Neural crest cell (in vitro differentiated cells): ENCODE measurements at regions not wholly inside any gene's neighbourhood (a gene's known extent, or its start where the extent isn't known, plus 50 kb on each side); places are given as distances from the start of the nearest gene placed in this dataset.
A peak's percentile ranks its signal among the peaks of the same experiment; 100 is the strongest.

ENCODE experiments used
- DNase-seq: peaks from one replicate; pipeline ENCODE4 v3.0.0; 2021; ENCODE audit warnings: low read depth, mixed read lengths, low spot score
- H3K27ac Mint-ChIP-seq: one replicate; pipeline ENCODE4 v1.8.0; 2021; ENCODE audit warnings: mild to moderate bottlenecking, mixed read lengths; ENCODE audit not compliant: unreplicated experiment
- H3K27me3 Mint-ChIP-seq: 2 replicates; pipeline ENCODE4 v1.8.0; 2021; ENCODE audit warnings: low read depth, mild to moderate bottlenecking, mixed read lengths
- H3K36me3 Mint-ChIP-seq: 2 replicates; pipeline ENCODE4 v1.8.0; 2021; ENCODE audit warnings: low read depth, mild to moderate bottlenecking, mixed read lengths
- H3K4me1 Mint-ChIP-seq: 2 replicates; pipeline ENCODE4 v1.8.0; 2021; ENCODE audit warnings: mixed read lengths
- H3K4me3 Mint-ChIP-seq: one replicate; pipeline ENCODE4 v1.8.0; 2021; ENCODE audit warnings: mild to moderate bottlenecking, mixed read lengths
- H3K9me3 Mint-ChIP-seq: 2 replicates; pipeline ENCODE4 v1.8.0; 2021; ENCODE audit warnings: mixed read lengths
- TF ChIP-seq, protein P1 (sequence below): fragments of 200-600 bp; sonication (generic); conservative IDR thresholded peaks from 2 replicates; pipeline ENCODE4 v1.5.0; 2021; ENCODE audit warnings: antibody characterized with exemption, mild to moderate bottlenecking

DNA sequence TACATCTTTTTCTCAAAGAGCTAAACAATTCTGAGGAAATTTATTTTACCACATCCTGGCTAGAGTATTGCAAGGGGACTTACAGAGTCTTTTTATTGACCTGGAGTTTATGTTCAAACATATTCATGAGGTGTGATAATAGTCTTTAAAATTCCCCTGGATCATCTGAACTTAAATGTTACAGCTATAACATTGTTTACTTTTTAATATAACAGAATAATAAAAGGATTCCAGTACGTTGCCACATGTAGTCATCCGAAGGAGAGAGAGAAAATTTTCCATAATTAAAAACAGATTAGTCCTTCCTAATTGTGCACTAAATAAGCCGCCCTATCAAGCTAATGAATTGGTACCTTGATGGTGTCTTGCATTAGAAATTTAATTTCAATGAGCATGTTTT lies 765.4 kb upstream of the MAP3K7 start:
- no peak for DNase-seq
- Mint-ChIP-seq H3K4me3 (no peak overlapping the region), H3K27ac (no peak overlapping the region), H3K9me3 (no peaks in the 10 kb centered on the region), H3K36me3 (no peaks in the 10 kb centered on the region), H3K27me3 (no peaks in the 10 kb centered on the region), H3K4me1 (no peaks in the 10 kb centered on the region)
- TF ChIP-seq, protein P1, sequence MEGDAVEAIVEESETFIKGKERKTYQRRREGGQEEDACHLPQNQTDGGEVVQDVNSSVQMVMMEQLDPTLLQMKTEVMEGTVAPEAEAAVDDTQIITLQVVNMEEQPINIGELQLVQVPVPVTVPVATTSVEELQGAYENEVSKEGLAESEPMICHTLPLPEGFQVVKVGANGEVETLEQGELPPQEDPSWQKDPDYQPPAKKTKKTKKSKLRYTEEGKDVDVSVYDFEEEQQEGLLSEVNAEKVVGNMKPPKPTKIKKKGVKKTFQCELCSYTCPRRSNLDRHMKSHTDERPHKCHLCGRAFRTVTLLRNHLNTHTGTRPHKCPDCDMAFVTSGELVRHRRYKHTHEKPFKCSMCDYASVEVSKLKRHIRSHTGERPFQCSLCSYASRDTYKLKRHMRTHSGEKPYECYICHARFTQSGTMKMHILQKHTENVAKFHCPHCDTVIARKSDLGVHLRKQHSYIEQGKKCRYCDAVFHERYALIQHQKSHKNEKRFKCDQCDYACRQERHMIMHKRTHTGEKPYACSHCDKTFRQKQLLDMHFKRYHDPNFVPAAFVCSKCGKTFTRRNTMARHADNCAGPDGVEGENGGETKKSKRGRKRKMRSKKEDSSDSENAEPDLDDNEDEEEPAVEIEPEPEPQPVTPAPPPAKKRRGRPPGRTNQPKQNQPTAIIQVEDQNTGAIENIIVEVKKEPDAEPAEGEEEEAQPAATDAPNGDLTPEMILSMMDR, result no peak

DNA sequence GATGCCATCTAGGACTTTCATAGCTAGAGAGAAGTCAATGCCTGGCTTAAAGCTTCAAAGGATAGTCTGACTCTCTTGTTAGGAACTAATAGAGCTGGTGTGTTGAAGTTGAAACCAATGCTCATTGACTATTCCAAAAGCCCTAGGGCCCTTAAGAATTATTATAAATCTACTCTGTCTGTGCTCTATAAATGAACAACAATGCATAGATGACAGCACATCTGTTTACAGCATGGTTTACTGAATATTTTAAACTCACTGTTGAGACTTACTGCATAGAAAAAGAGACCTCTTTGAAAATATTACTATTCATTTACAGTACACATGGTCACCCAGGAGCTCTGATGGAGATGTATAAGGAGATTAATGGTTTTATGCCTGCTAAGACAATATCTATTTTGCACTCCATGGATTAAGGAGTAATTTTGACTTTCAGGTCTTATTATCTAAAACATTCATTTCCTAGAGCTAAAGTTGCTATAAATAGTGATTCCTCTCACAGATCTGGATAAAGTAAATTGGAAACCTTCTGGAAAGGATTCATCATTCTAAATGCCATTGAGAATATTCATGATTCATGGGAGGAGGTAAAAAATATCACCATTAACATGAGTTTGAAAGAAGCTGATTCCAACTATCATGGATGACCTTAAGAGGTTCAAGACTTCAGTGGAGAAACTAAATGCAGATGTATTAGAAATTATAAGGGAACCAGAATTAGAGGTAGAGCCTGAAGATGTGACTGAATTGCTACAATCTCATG lies 763.5 kb upstream of the MAP3K7 start:
- Mint-ChIP-seq H3K9me3 (no peaks in the 10 kb centered on the region), H3K4me1 (no peaks in the 10 kb centered on the region), H3K27me3 (no peaks in the 10 kb centered on the region), H3K4me3 (no peak overlapping the region), H3K27ac (no peak overlapping the region), H3K36me3 (no peaks in the 10 kb centered on the region)
- TF ChIP-seq, protein P1, result no peak
- no peak for DNase-seq

DNA sequence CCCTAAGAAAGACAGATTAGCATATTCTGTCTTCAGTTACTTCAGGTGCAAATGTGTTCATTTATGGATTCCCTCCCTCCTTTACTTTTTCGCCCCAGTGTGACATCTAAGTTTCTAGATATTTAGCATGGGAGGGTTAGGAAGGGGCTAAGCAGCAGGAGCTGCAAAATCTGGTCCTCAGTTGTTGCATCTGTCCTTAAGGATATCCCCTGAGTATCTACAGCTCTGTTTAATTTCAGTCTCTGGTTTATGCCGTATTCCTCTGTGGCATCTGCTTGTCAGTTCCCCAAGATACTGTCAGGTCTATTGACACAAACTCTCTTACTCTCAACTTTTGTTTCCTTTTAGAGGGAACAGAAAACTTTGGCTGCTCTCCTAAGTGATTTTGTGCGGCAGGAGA lies 754.6 kb upstream of the MAP3K7 start:
- Mint-ChIP-seq H3K4me3 (no peak overlapping the region), H3K9me3 (peaks cover 2% of the 10 kb centered on the region), H3K27ac (no peak overlapping the region), H3K36me3 (no peaks in the 10 kb centered on the region), H3K4me1 (peaks cover 12% of the 10 kb centered on the region), H3K27me3 (no peaks in the 10 kb centered on the region)
- no peak for DNase-seq
- TF ChIP-seq, protein P1, result no peak

DNA sequence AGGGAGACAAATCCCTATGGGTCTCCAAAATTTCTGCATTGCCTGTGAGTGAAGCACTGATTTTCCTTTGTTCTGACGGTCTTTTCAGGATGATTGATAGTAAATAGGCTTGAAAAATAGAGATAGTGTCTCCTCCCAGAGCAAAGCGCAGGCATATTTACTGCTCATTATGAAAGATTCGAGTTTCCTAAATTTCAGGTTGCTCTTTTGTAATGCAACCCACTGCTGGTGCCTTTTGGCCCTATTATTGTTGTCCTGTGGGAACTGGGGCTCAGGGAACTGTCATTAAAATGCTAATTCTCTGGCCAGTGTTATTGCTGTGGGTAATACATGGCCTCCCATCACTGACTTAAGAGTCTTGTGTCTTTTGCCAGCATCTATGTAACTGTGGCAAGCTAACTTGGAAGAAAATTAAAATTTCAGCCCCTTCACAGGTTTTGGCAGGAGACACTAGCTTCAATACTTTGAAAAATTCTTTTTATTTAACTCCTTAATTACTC lies 754.1 kb upstream of the MAP3K7 start:
- H3K36me3 Mint-ChIP-seq, result no peaks in the 10 kb centered on the region
- TF ChIP-seq, protein P1, result no peak
- DNase-seq, result no peak
- H3K4me1 Mint-ChIP-seq, result peaks cover 12% of the 10 kb centered on the region
- no peak overlapping the region for H3K27ac Mint-ChIP-seq
- H3K9me3 Mint-ChIP-seq, result peaks cover 2% of the 10 kb centered on the region
- H3K27me3 Mint-ChIP-seq, result no peaks in the 10 kb centered on the region
- H3K4me3 Mint-ChIP-seq, result no peak overlapping the region

DNA sequence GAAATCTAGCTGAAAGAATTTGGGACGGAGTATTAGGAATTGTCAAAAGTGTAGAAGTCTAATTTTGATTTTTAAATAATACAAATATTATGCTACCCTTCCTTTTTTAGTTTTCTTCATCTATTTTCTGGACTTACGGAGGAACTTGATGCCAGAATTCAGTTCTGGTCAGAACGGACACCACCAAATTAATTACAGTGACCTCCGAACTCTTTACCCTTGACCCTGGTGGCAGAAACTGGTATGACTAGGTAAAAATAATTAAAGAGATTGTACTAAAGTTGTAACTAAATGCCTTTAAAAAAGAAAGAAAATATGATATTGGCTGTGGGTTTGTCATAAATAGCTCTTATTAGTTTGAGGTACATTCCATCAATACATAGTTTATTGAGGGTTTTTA lies 751.1 kb upstream of the MAP3K7 start:
- Mint-ChIP-seq H3K27me3 (no peaks in the 10 kb centered on the region), H3K36me3 (no peaks in the 10 kb centered on the region), H3K9me3 (peaks cover 7% of the 10 kb centered on the region), H3K27ac (no peak overlapping the region), H3K4me3 (no peak overlapping the region), H3K4me1 (peaks cover 12% of the 10 kb centered on the region)
- DNase-seq, result no peak
- TF ChIP-seq, protein P1, result peak; percentile 54
